ENCODE measurements at regions not wholly inside any gene's neighbourhood (a gene's known extent, or its start where the extent isn't known, plus 50 kb on each side); places are given as distances from the start of the nearest gene placed in this dataset.

GRCh38 chr21:22044431-22044830, 1046.2 kb downstream of the NCAM2 start:
- FAIRE-seq: no peak

GRCh38 chr21:22046576-22046975, 1048.4 kb downstream of the NCAM2 start:
- FAIRE-seq: no peak

GRCh38 chr21:22056904-22057303, 1058.7 kb downstream of the NCAM2 start:
- FAIRE-seq: no peak

GRCh38 chr21:22062472-22063139, 1064.4 kb downstream of the NCAM2 start:
- FAIRE-seq: no peak

- FAIRE-seq: no peak
Measured at GRCh38 chr21:22063140-22063539, 1064.9 kb downstream of the NCAM2 start.

- no peak for FAIRE-seq
Measured at GRCh38 chr21:22076471-22076870, 1078.3 kb downstream of the NCAM2 start.

- no peak for FAIRE-seq
Measured at GRCh38 chr21:22083899-22084298, 1085.7 kb downstream of the NCAM2 start.

GRCh38 chr21:22096314-22096713, 1098.1 kb downstream of the NCAM2 start:
- FAIRE-seq: no peak

- no peak for FAIRE-seq
Measured at GRCh38 chr21:22106720-22107410, 1108.7 kb downstream of the NCAM2 start.

GRCh38 chr21:22115746-22116145, 1117.5 kb downstream of the NCAM2 start:
- FAIRE-seq: no peak

- FAIRE-seq: no peak
Measured at GRCh38 chr21:22120616-22121266, 1122.5 kb downstream of the NCAM2 start.

GRCh38 chr21:22125581-22125980, 1127.4 kb downstream of the NCAM2 start:
- no peak for FAIRE-seq

- no peak for FAIRE-seq
Measured at GRCh38 chr21:22128671-22129070, 1130.5 kb downstream of the NCAM2 start.

- no peak for FAIRE-seq
Measured at GRCh38 chr21:22132358-22133071, 1134.3 kb downstream of the NCAM2 start.

- no peak for FAIRE-seq
Measured at GRCh38 chr21:22136740-22137139, 1138.5 kb downstream of the NCAM2 start.

- FAIRE-seq: no peak
Measured at GRCh38 chr21:22138297-22139016, 1140.2 kb downstream of the NCAM2 start.

- no peak for FAIRE-seq
Measured at GRCh38 chr21:22145545-22145944, 1147.3 kb downstream of the NCAM2 start.

GRCh38 chr21:22154579-22155274, 1156.5 kb downstream of the NCAM2 start:
- FAIRE-seq: no peak

- no peak for FAIRE-seq
Measured at GRCh38 chr21:22164912-22165311, 1166.7 kb downstream of the NCAM2 start.

- no peak for FAIRE-seq
Measured at GRCh38 chr21:22174746-22175145, 1176.5 kb downstream of the NCAM2 start.

GRCh38 chr21:22189278-22189677, 1191.1 kb downstream of the NCAM2 start:
- no peak for FAIRE-seq

GRCh38 chr21:22191581-22191980, 1193.4 kb downstream of the NCAM2 start:
- FAIRE-seq: no peak
